Fibroblast of pulmonary artery (primary cell): ENCODE measurements at regions not wholly inside any gene's neighbourhood (a gene's known extent, or its start where the extent isn't known, plus 50 kb on each side); places are given as distances from the start of the nearest gene placed in this dataset.

Experiments used
- DNase-seq: peaks from one replicate; pipeline ENCODE4 v3.0.0-alpha.2; 2010; ENCODE audit warnings: low read depth
- H3K4me3 ChIP-seq: replicated peaks from 2 replicates; pipeline ENCODE4 v1.5.1; 2011; ENCODE audit warnings: low read depth, mild to moderate bottlenecking, control low read depth, low read length, moderate library complexity
- TF ChIP-seq, protein P1 (sequence below): IDR thresholded peaks from 2 replicates; pipeline ENCODE4 v1.5.1; 2011; ENCODE audit warnings: mild to moderate bottlenecking, control low read depth, low read length, inconsistent platforms; ENCODE audit errors: missing control alignments

DNA sequence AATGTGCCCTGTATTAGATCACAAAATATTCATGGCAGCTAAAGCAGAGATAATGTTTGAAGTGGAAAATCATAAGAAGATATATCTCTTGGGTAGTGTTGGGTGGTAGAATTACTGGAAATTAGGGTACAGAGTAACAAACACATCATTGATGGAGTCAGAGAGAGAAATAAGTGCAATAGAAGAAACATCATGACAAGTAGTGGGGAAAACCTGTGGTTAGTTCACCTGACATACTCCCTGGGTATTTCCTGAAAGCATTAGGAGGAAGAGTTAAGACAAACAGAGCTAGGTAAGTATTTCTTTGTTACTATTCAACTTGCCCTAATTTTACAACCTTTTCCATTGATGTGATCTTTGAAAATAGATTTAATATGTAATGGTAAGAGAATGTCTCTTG, 691.9 kb upstream of the SOX9 start:
- no peak overlapping the region for H3K4me3 ChIP-seq
- no peak for DNase-seq
- TF ChIP-seq, protein P1, sequence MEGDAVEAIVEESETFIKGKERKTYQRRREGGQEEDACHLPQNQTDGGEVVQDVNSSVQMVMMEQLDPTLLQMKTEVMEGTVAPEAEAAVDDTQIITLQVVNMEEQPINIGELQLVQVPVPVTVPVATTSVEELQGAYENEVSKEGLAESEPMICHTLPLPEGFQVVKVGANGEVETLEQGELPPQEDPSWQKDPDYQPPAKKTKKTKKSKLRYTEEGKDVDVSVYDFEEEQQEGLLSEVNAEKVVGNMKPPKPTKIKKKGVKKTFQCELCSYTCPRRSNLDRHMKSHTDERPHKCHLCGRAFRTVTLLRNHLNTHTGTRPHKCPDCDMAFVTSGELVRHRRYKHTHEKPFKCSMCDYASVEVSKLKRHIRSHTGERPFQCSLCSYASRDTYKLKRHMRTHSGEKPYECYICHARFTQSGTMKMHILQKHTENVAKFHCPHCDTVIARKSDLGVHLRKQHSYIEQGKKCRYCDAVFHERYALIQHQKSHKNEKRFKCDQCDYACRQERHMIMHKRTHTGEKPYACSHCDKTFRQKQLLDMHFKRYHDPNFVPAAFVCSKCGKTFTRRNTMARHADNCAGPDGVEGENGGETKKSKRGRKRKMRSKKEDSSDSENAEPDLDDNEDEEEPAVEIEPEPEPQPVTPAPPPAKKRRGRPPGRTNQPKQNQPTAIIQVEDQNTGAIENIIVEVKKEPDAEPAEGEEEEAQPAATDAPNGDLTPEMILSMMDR = no peak

DNA sequence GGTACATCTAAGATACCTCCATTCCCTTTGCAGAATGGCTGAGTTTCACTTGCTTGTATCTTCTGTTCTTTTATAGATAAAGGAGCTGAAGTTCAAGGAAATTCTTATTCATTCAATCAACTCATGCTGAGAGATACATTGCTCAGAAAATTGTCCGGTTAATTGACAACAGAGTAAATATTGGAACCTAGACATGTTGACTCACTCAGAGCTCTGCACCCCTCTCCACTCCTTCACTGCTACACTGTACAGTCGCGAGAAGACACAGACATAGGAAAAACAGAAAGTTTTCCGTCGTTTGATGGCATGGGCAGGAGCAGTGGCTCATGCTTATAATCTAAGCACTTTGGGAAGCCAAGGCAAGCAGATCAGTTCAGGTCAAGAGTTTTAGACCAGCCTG, 690.5 kb upstream of the SOX9 start:
- TF ChIP-seq, protein P1 = no peak
- no peak overlapping the region for H3K4me3 ChIP-seq
- no peak for DNase-seq

DNA sequence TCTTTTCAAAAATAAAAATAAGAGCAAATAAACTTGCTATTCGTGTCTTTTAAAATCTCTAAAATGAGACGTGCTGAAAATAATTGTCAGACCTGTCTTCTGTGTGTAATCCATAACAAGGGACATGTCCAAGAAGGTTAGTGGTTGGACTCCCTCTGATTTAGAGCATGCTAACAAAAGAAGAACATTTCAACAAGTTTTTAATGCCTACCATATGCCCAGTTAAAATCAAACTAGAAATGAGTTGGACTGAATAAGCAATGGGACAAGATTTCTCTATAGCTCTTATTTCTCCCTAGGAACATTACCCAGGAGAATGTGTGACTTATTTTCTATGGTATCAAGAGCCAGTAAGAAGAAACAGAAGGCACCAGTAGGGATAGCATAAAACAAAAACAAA, 689.7 kb upstream of the SOX9 start:
- TF ChIP-seq, protein P1 = no peak
- no peak for DNase-seq
- H3K4me3 ChIP-seq = no peak overlapping the region

DNA sequence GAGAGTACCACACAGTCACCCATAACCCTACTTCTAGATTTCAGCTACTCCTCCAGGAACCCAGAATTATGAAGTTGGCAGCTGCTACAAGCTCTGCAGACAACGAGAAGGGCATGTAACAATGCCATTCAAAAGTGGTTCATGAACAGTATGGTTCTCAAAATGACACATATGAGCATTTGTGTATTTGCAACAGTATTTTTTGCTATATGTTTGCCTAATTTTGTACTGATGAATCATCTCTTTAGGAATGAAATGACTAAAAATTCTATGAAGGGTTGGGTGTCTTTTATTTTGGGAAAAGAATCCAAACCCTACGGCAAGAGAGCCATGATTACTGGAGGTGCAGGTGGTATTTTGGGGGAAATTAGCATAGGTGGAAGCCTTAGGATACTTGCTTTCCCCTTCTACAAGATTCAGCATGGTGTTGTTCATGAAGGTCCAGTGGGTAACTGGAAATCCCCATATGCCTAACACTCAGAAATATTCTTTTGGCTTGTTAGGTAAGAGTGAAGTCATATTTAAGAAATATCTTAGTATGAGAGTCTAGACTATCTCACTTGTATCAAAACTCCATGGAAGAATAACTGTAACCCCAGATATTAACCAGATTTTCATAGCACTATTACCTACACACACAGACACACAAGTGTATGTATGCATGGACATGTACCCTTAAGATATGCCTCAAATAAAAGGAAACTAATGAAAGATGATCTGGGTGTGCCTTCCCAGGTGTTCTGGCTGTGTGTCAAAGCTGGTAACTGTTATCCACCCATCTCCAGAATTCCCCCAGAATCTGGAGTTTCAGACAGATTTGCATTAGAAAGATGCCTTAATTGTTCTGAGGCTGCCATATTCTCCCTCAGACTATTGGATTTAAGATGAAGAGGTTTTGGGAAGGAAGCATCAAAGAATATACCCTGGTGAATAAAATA, 688.2 kb upstream of the SOX9 start:
- no peak for DNase-seq
- TF ChIP-seq, protein P1 = no peak
- H3K4me3 ChIP-seq = no peak overlapping the region

DNA sequence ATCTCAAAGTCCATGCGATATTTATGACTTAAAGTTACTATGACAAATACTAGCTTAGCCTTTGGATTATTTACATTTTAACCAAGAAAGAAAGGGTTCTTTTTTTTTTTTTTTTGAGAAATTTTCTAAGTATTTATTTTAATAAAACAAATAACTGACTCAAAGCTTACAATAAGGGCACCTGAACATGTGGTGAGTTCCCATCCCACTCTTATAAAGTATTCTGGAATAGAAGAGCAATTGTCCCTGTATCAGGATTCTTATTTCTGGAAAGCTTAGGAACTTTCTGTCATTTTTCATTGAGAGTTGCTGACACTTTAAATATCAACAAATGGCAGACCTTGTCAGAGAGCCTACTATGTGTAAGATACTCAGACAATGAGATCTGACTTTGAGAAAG, 686.1 kb upstream of the SOX9 start:
- TF ChIP-seq, protein P1 = no peak
- no peak overlapping the region for H3K4me3 ChIP-seq
- DNase-seq = no peak

DNA sequence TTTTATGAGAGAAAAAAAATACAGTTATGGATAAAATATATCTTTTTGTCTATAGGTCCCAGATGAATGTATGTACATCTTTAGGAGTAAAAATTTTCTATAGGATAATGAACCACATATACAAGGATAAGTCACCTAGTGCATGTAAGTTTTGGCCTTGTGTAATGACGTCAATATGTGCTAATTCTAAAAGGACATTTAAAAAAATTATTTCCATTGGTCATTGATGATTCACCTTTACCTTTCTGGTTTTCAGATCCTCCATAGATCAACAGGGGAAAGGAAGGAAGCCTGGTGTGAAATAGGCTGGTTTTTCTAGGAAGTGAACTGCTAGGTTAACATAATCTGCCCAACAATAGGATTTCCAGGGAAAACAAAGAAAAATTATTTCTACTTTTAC, 684.3 kb upstream of the SOX9 start:
- TF ChIP-seq, protein P1 = no peak
- DNase-seq = no peak
- H3K4me3 ChIP-seq = no peak overlapping the region

DNA sequence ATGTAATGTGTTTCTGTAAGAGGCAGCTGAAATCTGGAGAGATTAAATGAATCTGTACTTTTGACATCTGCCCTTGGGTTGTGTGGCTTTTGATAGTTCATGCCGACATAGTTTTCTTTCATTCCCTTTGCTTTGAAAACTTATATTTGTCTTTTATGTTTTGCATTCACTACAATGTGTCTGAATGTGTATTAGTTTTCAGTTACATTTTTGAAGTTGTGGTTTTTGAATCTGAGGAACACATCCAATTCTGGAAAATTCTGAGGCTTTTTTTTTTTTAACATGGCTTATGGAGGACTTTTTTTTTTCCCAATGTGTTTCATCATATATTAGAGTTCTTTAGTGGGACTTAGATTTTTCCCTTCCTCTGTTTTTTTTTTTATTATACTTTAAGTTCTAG, 683.7 kb upstream of the SOX9 start:
- H3K4me3 ChIP-seq = no peak overlapping the region
- DNase-seq = no peak
- TF ChIP-seq, protein P1 = no peak
